ENCODE measurements at regions not wholly inside any gene's neighbourhood (a gene's known extent, or its start where the extent isn't known, plus 50 kb on each side); places are given as distances from the start of the nearest gene placed in this dataset.

- Histone ChIP-seq H3K4me1 (ENCODE audit: insufficient read depth, low read length, poor library complexity, severe bottlenecking) (no peaks in the 10 kb centered on the region), H3F3A (ENCODE audit: low read depth) (no peaks in the 10 kb centered on the region), H3K36me3 (ENCODE audit: insufficient read depth, low read length) (no peaks in the 10 kb centered on the region), H3K79me2 (ENCODE audit: insufficient read depth, low read length) (no peaks in the 10 kb centered on the region), H3K4me3 (ENCODE audit: low read length, poor library complexity, severe bottlenecking) (no peak overlapping the region), H3K9ac (ENCODE audit: low read depth, low read length, poor library complexity, severe bottlenecking) (no peak overlapping the region), H4K20me1 (ENCODE audit: insufficient read depth, low read length, poor library complexity, severe bottlenecking) (no peaks in the 10 kb centered on the region), H3K9me3 (ENCODE audit: insufficient read depth, low read depth, low read length) (no peaks in the 10 kb centered on the region), H2AFZ (ENCODE audit: low read length) (no peak overlapping the region), H3K27me3 (ENCODE audit: insufficient read depth, low read length, poor library complexity, severe bottlenecking) (no peaks in the 10 kb centered on the region), H3K4me2 (ENCODE audit: low read depth, low read length, poor library complexity, severe bottlenecking) (no peak overlapping the region), H3K9me2 (replicated peaks; ENCODE audit: low read depth, low read length) (no peaks in the 10 kb centered on the region)
- TF ChIP-seq EZH2phosphoT487 (IDR thresholded peaks at IDR 0.05; ENCODE audit: borderline replicate concordance) (no peak), CTCF (conservative IDR thresholded peaks at IDR 0.05; ENCODE audit: low read length) (no peak)
These were observed 229.8 kb upstream of the LDB2 start for GRCh38 chr4:17128268-17128667.

- H4K20me1 ChIP-seq (ENCODE audit: insufficient read depth, low read length, poor library complexity, severe bottlenecking), result no peaks in the 10 kb centered on the region
- no peaks in the 10 kb centered on the region for H3K27me3 ChIP-seq (ENCODE audit: insufficient read depth, low read length, poor library complexity, severe bottlenecking)
- no peaks in the 10 kb centered on the region for H3K9me3 ChIP-seq (ENCODE audit: insufficient read depth, low read depth, low read length)
- no peak overlapping the region for H2AFZ ChIP-seq (ENCODE audit: low read length)
- no peak overlapping the region for H3K4me2 ChIP-seq (ENCODE audit: low read depth, low read length, poor library complexity, severe bottlenecking)
- TF ChIP-seq EZH2phosphoT487 (IDR thresholded peaks at IDR 0.05; ENCODE audit: borderline replicate concordance) (no peak), CTCF (conservative IDR thresholded peaks at IDR 0.05; ENCODE audit: low read length) (no peak)
- no peaks in the 10 kb centered on the region for H3K9me2 ChIP-seq (replicated peaks; ENCODE audit: low read depth, low read length)
- H3F3A ChIP-seq (ENCODE audit: low read depth), result no peaks in the 10 kb centered on the region
- no peaks in the 10 kb centered on the region for H3K36me3 ChIP-seq (ENCODE audit: insufficient read depth, low read length)
- H3K9ac ChIP-seq (ENCODE audit: low read depth, low read length, poor library complexity, severe bottlenecking), result no peak overlapping the region
- H3K79me2 ChIP-seq (ENCODE audit: insufficient read depth, low read length), result no peaks in the 10 kb centered on the region
- no peak overlapping the region for H3K4me3 ChIP-seq (ENCODE audit: low read length, poor library complexity, severe bottlenecking)
- no peaks in the 10 kb centered on the region for H3K4me1 ChIP-seq (ENCODE audit: insufficient read depth, low read length, poor library complexity, severe bottlenecking)
These were observed 228.0 kb upstream of the LDB2 start for GRCh38 chr4:17126321-17126966.

GRCh38 chr4:17124767-17125166 lies 226.3 kb upstream of the LDB2 start:
- no peak overlapping the region for H2AFZ ChIP-seq (ENCODE audit: low read length)
- no peak overlapping the region for H3K4me3 ChIP-seq (ENCODE audit: low read length, poor library complexity, severe bottlenecking)
- 0 out of 2 replicates have a peak, but pooled peaks have one; percentile 10 for TF ChIP-seq CTCF (conservative IDR thresholded peaks at IDR 0.05; ENCODE audit: low read length)
- no peak for TF ChIP-seq EZH2phosphoT487 (IDR thresholded peaks at IDR 0.05; ENCODE audit: borderline replicate concordance)

More at GRCh38 chr4:17124767-17125166, 226.3 kb upstream of the LDB2 start:
- Histone ChIP-seq H3K27me3 (ENCODE audit: insufficient read depth, low read length, poor library complexity, severe bottlenecking) (no peaks in the 10 kb centered on the region), H3K9ac (ENCODE audit: low read depth, low read length, poor library complexity, severe bottlenecking) (no peak overlapping the region), H3K36me3 (ENCODE audit: insufficient read depth, low read length) (no peaks in the 10 kb centered on the region), H3F3A (ENCODE audit: low read depth) (no peaks in the 10 kb centered on the region), H3K9me3 (ENCODE audit: insufficient read depth, low read depth, low read length) (no peaks in the 10 kb centered on the region), H3K9me2 (replicated peaks; ENCODE audit: low read depth, low read length) (no peaks in the 10 kb centered on the region), H3K4me2 (ENCODE audit: low read depth, low read length, poor library complexity, severe bottlenecking) (no peak overlapping the region), H3K79me2 (ENCODE audit: insufficient read depth, low read length) (no peaks in the 10 kb centered on the region), H3K4me1 (ENCODE audit: insufficient read depth, low read length, poor library complexity, severe bottlenecking) (no peaks in the 10 kb centered on the region), H4K20me1 (ENCODE audit: insufficient read depth, low read length, poor library complexity, severe bottlenecking) (no peaks in the 10 kb centered on the region)

Measured in Loucy (cell line).